ENCODE measurements at regions not wholly inside any gene's neighbourhood (a gene's known extent, or its start where the extent isn't known, plus 50 kb on each side); places are given as distances from the start of the nearest gene placed in this dataset.

- Histone ChIP-seq H3K27ac (peak overlapping the region; percentile 71), H3K4me1 (ENCODE audit: control insufficient read depth in 1 of 2, insufficient read depth in 1 of 2, low read depth in 1 of 2, low read length in 1 of 2) (peaks cover 26 to 35% of the 10 kb centered on the region in 2 experiments), H3K36me3 (no peaks in the 10 kb centered on the region), H3K27me3 (peaks cover 6% of the 10 kb centered on the region), H3K4me3 (ENCODE audit: low read depth in 1 of 2, low read length in 1 of 2) (no peak overlapping the region), H3K9me3 (no peaks in the 10 kb centered on the region)
- TF ChIP-seq CTCF (IDR thresholded peaks at IDR 0.05): no peak
Measured at GRCh38 chr2:217399291-217399690, 539.4 kb upstream of the TNP1 start.

- peaks cover 26 to 35% of the 10 kb centered on the region in 2 experiments for H3K4me1 ChIP-seq (ENCODE audit: control insufficient read depth in 1 of 2, insufficient read depth in 1 of 2, low read depth in 1 of 2, low read length in 1 of 2)
- peak overlapping the region; percentile 71 for H3K27ac ChIP-seq
- H3K4me3 ChIP-seq (ENCODE audit: low read depth in 1 of 2, low read length in 1 of 2): no peak overlapping the region
- H3K9me3 ChIP-seq: no peaks in the 10 kb centered on the region
- no peak for TF ChIP-seq CTCF (IDR thresholded peaks at IDR 0.05)
- peaks cover 3% of the 10 kb centered on the region for H3K27me3 ChIP-seq
- H3K36me3 ChIP-seq: no peaks in the 10 kb centered on the region
Measured at GRCh38 chr2:217398860-217399259, 539.0 kb upstream of the TNP1 start.

- no peaks in the 10 kb centered on the region for H3K9me3 ChIP-seq
- peak overlapping the region; percentile 71 for H3K27ac ChIP-seq
- H3K36me3 ChIP-seq: no peaks in the 10 kb centered on the region
- peaks cover 26 to 35% of the 10 kb centered on the region in 2 experiments for H3K4me1 ChIP-seq (ENCODE audit: control insufficient read depth in 1 of 2, insufficient read depth in 1 of 2, low read depth in 1 of 2, low read length in 1 of 2)
- H3K27me3 ChIP-seq: no peaks in the 10 kb centered on the region
- no peak for TF ChIP-seq CTCF (IDR thresholded peaks at IDR 0.05)
- no peak overlapping the region for H3K4me3 ChIP-seq (ENCODE audit: low read depth in 1 of 2, low read length in 1 of 2)
Measured at GRCh38 chr2:217398101-217398500, 538.2 kb upstream of the TNP1 start.

- no peaks in the 10 kb centered on the region for H3K9me3 ChIP-seq
Measured at GRCh38 chr2:217396586-217396985, 536.7 kb upstream of the TNP1 start.

GRCh38 chr2:217396165-217396564 lies 536.3 kb upstream of the TNP1 start:
- Histone ChIP-seq H3K36me3 (no peaks in the 10 kb centered on the region), H3K4me3 (ENCODE audit: low read depth in 1 of 2, low read length in 1 of 2) (no peak overlapping the region), H3K9me3 (no peaks in the 10 kb centered on the region), H3K27me3 (no peaks in the 10 kb centered on the region), H3K4me1 (ENCODE audit: control insufficient read depth in 1 of 2, insufficient read depth in 1 of 2, low read depth in 1 of 2, low read length in 1 of 2) (peaks cover 26 to 35% of the 10 kb centered on the region in 2 experiments), H3K27ac (no peak overlapping the region)
- TF ChIP-seq CTCF (IDR thresholded peaks at IDR 0.05): no peak

More at GRCh38 chr2:217396586-217396985, 536.7 kb upstream of the TNP1 start:
- peaks cover 26 to 35% of the 10 kb centered on the region in 2 experiments for H3K4me1 ChIP-seq (ENCODE audit: control insufficient read depth in 1 of 2, insufficient read depth in 1 of 2, low read depth in 1 of 2, low read length in 1 of 2)
- H3K27ac ChIP-seq: no peak overlapping the region
- no peaks in the 10 kb centered on the region for H3K36me3 ChIP-seq
- TF ChIP-seq CTCF (IDR thresholded peaks at IDR 0.05): no peak
- no peaks in the 10 kb centered on the region for H3K27me3 ChIP-seq
- H3K4me3 ChIP-seq (ENCODE audit: low read depth in 1 of 2, low read length in 1 of 2): no peak overlapping the region

Data from neutrophil (primary cell).